GM12878 (cell line): ENCODE measurements at regions not wholly inside any gene's neighbourhood (a gene's known extent, or its start where the extent isn't known, plus 50 kb on each side); places are given as distances from the start of the nearest gene placed in this dataset.

ENCODE experiments used
- CBFB ChIP-seq: IDR thresholded peaks from 2 replicates; pipeline ENCODE4 v1.6.1; 2016; ENCODE audit warnings: antibody characterized with exemption, low read depth
- CTCF ChIP-seq, 3 experiments: IDR thresholded peaks in 2 of 3; conservative IDR thresholded peaks in 1 of 3; 2 replicates each; pipeline ENCODE4 v1.5.1; 2011; ENCODE audit warnings: low read depth in 3 of 3, low read length in 3 of 3, mild to moderate bottlenecking in 3 of 3, control low read depth in 2 of 3, moderate library complexity in 2 of 3, inconsistent platforms in 1 of 3, mixed read lengths in 1 of 3; ENCODE audit not compliant: control insufficient read depth in 2 of 3, insufficient read depth in 1 of 3; ENCODE audit errors: extremely low read depth in 1 of 3
- NR2C2 ChIP-seq: IDR thresholded peaks from 2 replicates; pipeline ENCODE4 v1.6.1; 2011; ENCODE audit warnings: borderline replicate concordance, low read depth; ENCODE audit not compliant: control insufficient read depth, insufficient read length
- POLR2A ChIP-seq: IDR thresholded peaks from 2 replicates; pipeline ENCODE4 v1.6.1; 2011; ENCODE audit warnings: low read depth, mild to moderate bottlenecking, low read length
- SREBF2 ChIP-seq: IDR thresholded peaks from 2 replicates; pipeline ENCODE4 v1.6.1; 2012; ENCODE audit warnings: mild to moderate bottlenecking, low read length
- TAF1 ChIP-seq: IDR thresholded peaks from 2 replicates; pipeline ENCODE4 v1.6.1; 2011; ENCODE audit warnings: mild to moderate bottlenecking, low read depth, low read length, borderline replicate concordance

- TF ChIP-seq TAF1 (no peak), NR2C2 (no peak), CTCF (IDR thresholded peaks at IDR 0.05 in 2 of 3, conservative IDR thresholded peaks at IDR 0.05 in 1 of 3; ENCODE audit: control insufficient read depth in 2 of 3, extremely low read depth in 1 of 3, insufficient read depth in 1 of 3, low read depth in 3 of 3, low read length in 3 of 3) (no peak), SREBF2 (no peak), CBFB (no peak), POLR2A (no peak)
Measured at GRCh38 chr10:78471326-78471722, 437.7 kb downstream of the RPS24 start.
